ENCODE measurements at regions not wholly inside any gene's neighbourhood (a gene's known extent, or its start where the extent isn't known, plus 50 kb on each side); places are given as distances from the start of the nearest gene placed in this dataset.

DNA sequence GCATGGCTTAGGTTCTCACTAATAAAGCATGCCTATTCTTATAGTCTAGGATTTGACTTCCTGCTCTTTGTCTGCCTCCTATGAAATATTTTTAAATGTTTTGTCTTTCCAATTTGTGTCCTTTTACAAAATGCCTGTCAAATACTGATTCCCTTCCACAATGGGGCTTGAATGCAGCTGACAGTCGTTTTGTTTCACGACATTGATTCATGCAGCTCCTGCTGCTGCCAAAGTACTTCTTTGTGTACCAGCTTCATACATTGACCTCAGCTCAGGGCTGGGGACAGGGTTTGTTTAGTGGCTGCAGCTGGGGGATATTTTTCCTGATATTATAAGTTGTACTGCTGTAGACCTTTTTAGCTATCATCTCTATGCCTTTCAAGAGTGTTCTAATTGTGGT is 371.9 kb upstream of the CHRM2 start:
- CTCF ChIA-PET: no interaction called here
- dilution Hi-C loops (cut with MboI; ENCODE audit: extremely low pct_ligation_motif_present, low sequenced_read_pairs): no loop called here
- H4K20me1 ChIP-seq (replicated peaks; ENCODE audit: control insufficient read depth, extremely low read depth, insufficient read depth, low read length): no peaks in the 10 kb centered on the region
- no peak overlapping the region for H3K9ac ChIP-seq (replicated peaks; ENCODE audit: extremely low read depth, insufficient read depth, low read length)
- no peaks in the 10 kb centered on the region for H3K9me3 ChIP-seq (replicated peaks; ENCODE audit: control insufficient read depth, insufficient read depth, low read length)
- TF ChIP-seq POLR2A (IDR thresholded peaks at IDR 0.05; ENCODE audit: low read depth, low read length): no peak
- no peak for TF ChIP-seq FOS (IDR thresholded peaks at IDR 0.05; ENCODE audit: borderline replicate concordance, insufficient read depth, low read length)
- no peak for TF ChIP-seq EZH2 (IDR thresholded peaks at IDR 0.05; ENCODE audit: borderline replicate concordance, low read depth, low read length, severe bottlenecking)
- no peak for TF ChIP-seq POLR2AphosphoS5 (IDR thresholded peaks at IDR 0.05; ENCODE audit: insufficient read depth, low read depth, low read length)
- TF ChIP-seq, protein P1, sequence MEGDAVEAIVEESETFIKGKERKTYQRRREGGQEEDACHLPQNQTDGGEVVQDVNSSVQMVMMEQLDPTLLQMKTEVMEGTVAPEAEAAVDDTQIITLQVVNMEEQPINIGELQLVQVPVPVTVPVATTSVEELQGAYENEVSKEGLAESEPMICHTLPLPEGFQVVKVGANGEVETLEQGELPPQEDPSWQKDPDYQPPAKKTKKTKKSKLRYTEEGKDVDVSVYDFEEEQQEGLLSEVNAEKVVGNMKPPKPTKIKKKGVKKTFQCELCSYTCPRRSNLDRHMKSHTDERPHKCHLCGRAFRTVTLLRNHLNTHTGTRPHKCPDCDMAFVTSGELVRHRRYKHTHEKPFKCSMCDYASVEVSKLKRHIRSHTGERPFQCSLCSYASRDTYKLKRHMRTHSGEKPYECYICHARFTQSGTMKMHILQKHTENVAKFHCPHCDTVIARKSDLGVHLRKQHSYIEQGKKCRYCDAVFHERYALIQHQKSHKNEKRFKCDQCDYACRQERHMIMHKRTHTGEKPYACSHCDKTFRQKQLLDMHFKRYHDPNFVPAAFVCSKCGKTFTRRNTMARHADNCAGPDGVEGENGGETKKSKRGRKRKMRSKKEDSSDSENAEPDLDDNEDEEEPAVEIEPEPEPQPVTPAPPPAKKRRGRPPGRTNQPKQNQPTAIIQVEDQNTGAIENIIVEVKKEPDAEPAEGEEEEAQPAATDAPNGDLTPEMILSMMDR (IDR thresholded peaks at IDR 0.05; ENCODE audit: extremely low read depth in 1 of 2, insufficient read depth in 1 of 2, low read depth in 1 of 2, low read length in 2 of 2): no peak
- TF ChIP-seq MYC (IDR thresholded peaks at IDR 0.05; ENCODE audit: low read depth, low read length): no peak
- TF ChIP-seq, protein P2, sequence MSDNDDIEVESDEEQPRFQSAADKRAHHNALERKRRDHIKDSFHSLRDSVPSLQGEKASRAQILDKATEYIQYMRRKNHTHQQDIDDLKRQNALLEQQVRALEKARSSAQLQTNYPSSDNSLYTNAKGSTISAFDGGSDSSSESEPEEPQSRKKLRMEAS (IDR thresholded peaks at IDR 0.05; ENCODE audit: insufficient read depth, insufficient read length): no peak
- no peak for TF ChIP-seq JUN (IDR thresholded peaks at IDR 0.05; ENCODE audit: borderline replicate concordance, insufficient read depth, insufficient read length, low read depth)
- no peak for TF ChIP-seq GATA2 (IDR thresholded peaks at IDR 0.05; ENCODE audit: insufficient read depth, insufficient read length, low read depth, low read length)
- no peak overlapping the region for H3K4me3 ChIP-seq (replicated peaks in 1 of 3; ENCODE audit: insufficient read depth in 1 of 3, low read depth in 1 of 3, low read length in 3 of 3)
- H3K9me1 ChIP-seq (replicated peaks; ENCODE audit: control insufficient read depth, extremely low read depth, insufficient read depth, low read length): no peaks in the 10 kb centered on the region
- intact Hi-C loops (cut with micrococcal nuclease): no loop called here
- H3K4me1 ChIP-seq (ENCODE audit: control insufficient read depth, extremely low read depth, insufficient read depth, low read length): no peaks in the 10 kb centered on the region
- no peak for FAIRE-seq
- no peaks in the 10 kb centered on the region for H3K79me2 ChIP-seq (ENCODE audit: control insufficient read depth, insufficient read depth, low read length)
- no peak overlapping the region for H2AFZ ChIP-seq (ENCODE audit: low read depth, low read length)
- DNase-seq (ENCODE audit: low read depth, low spot score): no peak
- POLR2A ChIA-PET: no interaction called here
- BruUV-seq (replicated peaks): no TSS peak
- no peak overlapping the region for H3K4me2 ChIP-seq (ENCODE audit: insufficient read depth, low read length)
- H3K27me3 ChIP-seq (ENCODE audit: control insufficient read depth in 2 of 2, insufficient read depth in 2 of 2, low read length in 2 of 2): no peaks in the 10 kb centered on the region
- H3K27ac ChIP-seq (ENCODE audit: insufficient read depth, low read depth, low read length): no peak overlapping the region
- no peaks in the 10 kb centered on the region for H3K36me3 ChIP-seq (ENCODE audit: control insufficient read depth in 2 of 2, extremely low read depth in 1 of 2, insufficient read depth in 2 of 2, low read length in 2 of 2)

Measured in endothelial cell of umbilical vein (primary cell).